ENCODE measurements at regions not wholly inside any gene's neighbourhood (a gene's known extent, or its start where the extent isn't known, plus 50 kb on each side); places are given as distances from the start of the nearest gene placed in this dataset.

- TF ChIP-seq, protein P1, sequence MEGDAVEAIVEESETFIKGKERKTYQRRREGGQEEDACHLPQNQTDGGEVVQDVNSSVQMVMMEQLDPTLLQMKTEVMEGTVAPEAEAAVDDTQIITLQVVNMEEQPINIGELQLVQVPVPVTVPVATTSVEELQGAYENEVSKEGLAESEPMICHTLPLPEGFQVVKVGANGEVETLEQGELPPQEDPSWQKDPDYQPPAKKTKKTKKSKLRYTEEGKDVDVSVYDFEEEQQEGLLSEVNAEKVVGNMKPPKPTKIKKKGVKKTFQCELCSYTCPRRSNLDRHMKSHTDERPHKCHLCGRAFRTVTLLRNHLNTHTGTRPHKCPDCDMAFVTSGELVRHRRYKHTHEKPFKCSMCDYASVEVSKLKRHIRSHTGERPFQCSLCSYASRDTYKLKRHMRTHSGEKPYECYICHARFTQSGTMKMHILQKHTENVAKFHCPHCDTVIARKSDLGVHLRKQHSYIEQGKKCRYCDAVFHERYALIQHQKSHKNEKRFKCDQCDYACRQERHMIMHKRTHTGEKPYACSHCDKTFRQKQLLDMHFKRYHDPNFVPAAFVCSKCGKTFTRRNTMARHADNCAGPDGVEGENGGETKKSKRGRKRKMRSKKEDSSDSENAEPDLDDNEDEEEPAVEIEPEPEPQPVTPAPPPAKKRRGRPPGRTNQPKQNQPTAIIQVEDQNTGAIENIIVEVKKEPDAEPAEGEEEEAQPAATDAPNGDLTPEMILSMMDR (conservative IDR thresholded peaks at IDR 0.05; ENCODE audit: control insufficient read depth, insufficient read depth, low read depth, low read length): no peak
Measured at GRCh38 chr11:20226933-20227332, 66.7 kb upstream of the DBX1 start.

DNA sequence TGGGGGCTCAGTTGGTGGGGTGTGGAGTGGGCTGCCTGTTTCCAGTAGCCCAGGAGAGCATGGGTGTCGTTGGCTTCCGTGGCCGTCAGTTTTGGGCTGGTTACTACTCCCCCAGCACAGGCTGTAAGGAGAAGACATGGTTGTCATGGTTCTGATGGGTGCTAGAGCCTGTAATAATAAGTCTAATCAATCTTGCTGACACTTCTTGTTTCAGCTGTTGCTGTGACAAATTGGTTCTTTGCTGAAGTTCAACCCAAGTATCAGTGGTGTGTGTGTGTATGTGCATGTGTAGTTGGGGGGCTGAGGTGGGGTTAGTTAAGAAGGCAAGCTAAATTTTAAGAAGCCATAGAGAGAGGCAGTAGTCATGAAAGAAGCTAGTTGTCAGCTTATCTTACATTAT, 61.3 kb upstream of the DBX1 start:
- no peak for DNase-seq (ENCODE audit: low read depth)
- TF ChIP-seq, protein P1 (conservative IDR thresholded peaks at IDR 0.05; ENCODE audit: control insufficient read depth, insufficient read depth, low read depth, low read length): no peak

More at GRCh38 chr11:20226933-20227332, 66.7 kb upstream of the DBX1 start:
- no peak overlapping the region for H3K4me3 ChIP-seq (ENCODE audit: control insufficient read depth, low read depth, low read length)
- peak; percentile 73 for DNase-seq (ENCODE audit: low read depth)

DNA sequence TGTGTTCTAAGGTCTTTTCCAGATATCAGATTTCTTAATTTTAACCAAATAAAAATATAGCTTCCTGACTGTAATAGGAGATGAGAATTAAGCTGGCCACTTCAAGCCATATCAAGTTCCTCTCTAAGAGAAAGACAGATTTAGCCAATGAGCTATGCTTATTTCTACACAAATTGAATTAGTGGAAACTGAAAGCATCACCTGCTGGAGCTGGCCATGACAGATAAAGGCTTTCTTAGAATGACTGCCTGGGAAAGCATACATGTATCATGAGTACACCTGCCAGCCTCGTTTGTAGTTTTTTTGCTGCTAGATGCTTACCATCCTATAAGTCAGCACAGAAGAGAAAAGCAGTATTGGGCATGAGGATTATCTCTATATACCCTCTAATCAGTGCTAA, 53.5 kb upstream of the DBX1 start:
- TF ChIP-seq, protein P1 (conservative IDR thresholded peaks at IDR 0.05; ENCODE audit: control insufficient read depth, insufficient read depth, low read depth, low read length): no peak
- no peak for DNase-seq (ENCODE audit: low read depth)
- no peak overlapping the region for H3K4me3 ChIP-seq (ENCODE audit: control insufficient read depth, low read depth, low read length)

More for the DNA sequence above, 61.3 kb upstream of the DBX1 start:
- no peak overlapping the region for H3K4me3 ChIP-seq (ENCODE audit: control insufficient read depth, low read depth, low read length)

GRCh38 chr11:20211691-20212090, 51.4 kb upstream of the DBX1 start:
- no peak overlapping the region for H3K4me3 ChIP-seq (ENCODE audit: control insufficient read depth, low read depth, low read length)
- no peak for DNase-seq (ENCODE audit: low read depth)
- TF ChIP-seq, protein P1 (conservative IDR thresholded peaks at IDR 0.05; ENCODE audit: control insufficient read depth, insufficient read depth, low read depth, low read length): no peak

Measured in fibroblast of mammary gland (primary cell).